Memory B cell (primary cell): ENCODE measurements at regions not wholly inside any gene's neighbourhood (a gene's known extent, or its start where the extent isn't known, plus 50 kb on each side); places are given as distances from the start of the nearest gene placed in this dataset.
A peak's percentile ranks its signal among the peaks of the same experiment; 100 is the strongest.

ENCODE experiments used
- ATAC-seq: fragments of 150-1000 bp; cut with Tn5 transposase; 2 replicates; pipeline ENCODE4 v1.10.0; 2021; ENCODE audit warnings: low read depth, mild to moderate bottlenecking, moderate library complexity
- DNase-seq, 2 donors: peaks; one replicate each; pipeline ENCODE4 v3.0.0; 2022; ENCODE audit warnings: low spot score in 2 of 2
- H3K27ac Mint-ChIP-seq: one replicate; pipeline ENCODE4 v1.8.0; 2022; ENCODE audit warnings: mild to moderate bottlenecking, moderate library complexity, mixed read lengths
- H3K27me3 Mint-ChIP-seq: one replicate; pipeline ENCODE4 v1.8.0; 2022; ENCODE audit warnings: mixed read lengths
- H3K36me3 Mint-ChIP-seq: one replicate; pipeline ENCODE4 v1.8.0; 2022; ENCODE audit warnings: mild to moderate bottlenecking, mixed read lengths
- H3K4me1 Mint-ChIP-seq: one replicate; pipeline ENCODE4 v1.8.0; 2022; ENCODE audit warnings: mixed read lengths
- H3K4me3 Mint-ChIP-seq: one replicate; pipeline ENCODE4 v1.8.0; 2022; ENCODE audit warnings: mild to moderate bottlenecking, moderate library complexity, mixed read lengths
- H3K9me3 Mint-ChIP-seq: one replicate; pipeline ENCODE4 v1.8.0; 2022; ENCODE audit warnings: mixed read lengths

- no peaks in the 10 kb centered on the region for H3K9me3 Mint-ChIP-seq
- ATAC-seq (no peak), DNase-seq (no peak)
- H3K27me3 Mint-ChIP-seq: no peaks in the 10 kb centered on the region
- H3K4me1 Mint-ChIP-seq: peaks cover 8% of the 10 kb centered on the region
- no peak overlapping the region for H3K27ac Mint-ChIP-seq
- peaks cover 19% of the 10 kb centered on the region for H3K36me3 Mint-ChIP-seq
- no peak overlapping the region for H3K4me3 Mint-ChIP-seq
Observed at GRCh38 chr13:73859841-73860240, 274.4 kb downstream of the KLF12 start.

GRCh38 chr13:73857106-73857505 is 277.1 kb downstream of the KLF12 start:
- Mint-ChIP-seq H3K27ac (peak overlapping the region; percentile 38), H3K4me3 (no peak overlapping the region), H3K9me3 (no peaks in the 10 kb centered on the region), H3K36me3 (peaks cover 23% of the 10 kb centered on the region), H3K27me3 (no peaks in the 10 kb centered on the region), H3K4me1 (peaks cover 11% of the 10 kb centered on the region)
- ATAC-seq (no peak), DNase-seq (no peak)

- H3K4me3 Mint-ChIP-seq: no peak overlapping the region
- ATAC-seq (no peak), DNase-seq (no peak)
- peaks cover 23% of the 10 kb centered on the region for H3K4me1 Mint-ChIP-seq
- H3K9me3 Mint-ChIP-seq: no peaks in the 10 kb centered on the region
- H3K27me3 Mint-ChIP-seq: no peaks in the 10 kb centered on the region
- peak overlapping the region; percentile 54 for H3K27ac Mint-ChIP-seq
- peaks cover 18% of the 10 kb centered on the region for H3K36me3 Mint-ChIP-seq
Observed at GRCh38 chr13:73851104-73851503, 283.1 kb downstream of the KLF12 start.

- peaks cover 18% of the 10 kb centered on the region for H3K36me3 Mint-ChIP-seq
- peak overlapping the region; percentile 54 for H3K27ac Mint-ChIP-seq
- H3K9me3 Mint-ChIP-seq: no peaks in the 10 kb centered on the region
- ATAC-seq (no peak), DNase-seq (no peak)
- H3K4me3 Mint-ChIP-seq: no peak overlapping the region
- peaks cover 23% of the 10 kb centered on the region for H3K4me1 Mint-ChIP-seq
- H3K27me3 Mint-ChIP-seq: no peaks in the 10 kb centered on the region
Observed at GRCh38 chr13:73850104-73850873, 283.9 kb downstream of the KLF12 start.

GRCh38 chr13:73849292-73849691 is 284.9 kb downstream of the KLF12 start:
- Mint-ChIP-seq H3K4me1 (peaks cover 20% of the 10 kb centered on the region), H3K4me3 (peak overlapping the region; percentile 2), H3K9me3 (no peaks in the 10 kb centered on the region), H3K36me3 (peaks cover 15% of the 10 kb centered on the region), H3K27ac (peak overlapping the region; percentile 29), H3K27me3 (no peaks in the 10 kb centered on the region)
- DNase-seq (peak in 1 of 2 donors; percentile 21), ATAC-seq (peak; percentile 61)

- Mint-ChIP-seq H3K9me3 (no peaks in the 10 kb centered on the region), H3K4me3 (no peak overlapping the region), H3K36me3 (peaks cover 19% of the 10 kb centered on the region), H3K27me3 (no peaks in the 10 kb centered on the region), H3K4me1 (peaks cover 19% of the 10 kb centered on the region), H3K27ac (no peak overlapping the region)
- ATAC-seq (no peak), DNase-seq (no peak)
Observed at GRCh38 chr13:73844986-73845385, 289.2 kb downstream of the KLF12 start.

GRCh38 chr13:73842626-73843025 is 291.6 kb downstream of the KLF12 start:
- Mint-ChIP-seq H3K9me3 (no peaks in the 10 kb centered on the region), H3K4me1 (peaks cover 19% of the 10 kb centered on the region), H3K4me3 (no peak overlapping the region), H3K36me3 (peaks cover 21% of the 10 kb centered on the region), H3K27me3 (no peaks in the 10 kb centered on the region), H3K27ac (no peak overlapping the region)
- DNase-seq (no peak), ATAC-seq (no peak)

- no peaks in the 10 kb centered on the region for H3K27me3 Mint-ChIP-seq
- no peaks in the 10 kb centered on the region for H3K9me3 Mint-ChIP-seq
- peaks cover 21% of the 10 kb centered on the region for H3K36me3 Mint-ChIP-seq
- no peak overlapping the region for H3K27ac Mint-ChIP-seq
- no peak overlapping the region for H3K4me3 Mint-ChIP-seq
- H3K4me1 Mint-ChIP-seq: peaks cover 19% of the 10 kb centered on the region
- ATAC-seq (no peak), DNase-seq (no peak)
Observed at GRCh38 chr13:73842184-73842583, 292.0 kb downstream of the KLF12 start.

GRCh38 chr13:73837147-73837546 is 297.1 kb downstream of the KLF12 start:
- Mint-ChIP-seq H3K9me3 (no peaks in the 10 kb centered on the region), H3K4me3 (no peak overlapping the region), H3K4me1 (peaks cover 25% of the 10 kb centered on the region), H3K27me3 (no peaks in the 10 kb centered on the region), H3K36me3 (peaks cover 12% of the 10 kb centered on the region), H3K27ac (peak overlapping the region; percentile 58)
- DNase-seq (no peak), ATAC-seq (no peak)

GRCh38 chr13:73835138-73835721 is 299.0 kb downstream of the KLF12 start:
- H3K4me3 Mint-ChIP-seq: no peak overlapping the region

GRCh38 chr13:73833325-73834070 is 300.7 kb downstream of the KLF12 start:
- Mint-ChIP-seq H3K4me3 (no peak overlapping the region), H3K27me3 (no peaks in the 10 kb centered on the region), H3K36me3 (peaks cover 3% of the 10 kb centered on the region)

More at GRCh38 chr13:73835138-73835721, 299.0 kb downstream of the KLF12 start:
- no peaks in the 10 kb centered on the region for H3K27me3 Mint-ChIP-seq
- peaks cover 6% of the 10 kb centered on the region for H3K36me3 Mint-ChIP-seq
- peaks cover 16% of the 10 kb centered on the region for H3K4me1 Mint-ChIP-seq
- no peaks in the 10 kb centered on the region for H3K9me3 Mint-ChIP-seq
- DNase-seq: peak in 1 of 2 donors; percentile 44
- no peak overlapping the region for H3K27ac Mint-ChIP-seq
- ATAC-seq: peak; percentile 62

GRCh38 chr13:73832825-73833224 is 301.4 kb downstream of the KLF12 start:
- no peaks in the 10 kb centered on the region for H3K27me3 Mint-ChIP-seq
- no peak for DNase-seq
- ATAC-seq: no peak
- H3K4me1 Mint-ChIP-seq: peaks cover 14% of the 10 kb centered on the region
- peaks cover 5% of the 10 kb centered on the region for H3K36me3 Mint-ChIP-seq
- H3K4me3 Mint-ChIP-seq: no peak overlapping the region
- H3K9me3 Mint-ChIP-seq: no peaks in the 10 kb centered on the region
- no peak overlapping the region for H3K27ac Mint-ChIP-seq

More at GRCh38 chr13:73833325-73834070, 300.7 kb downstream of the KLF12 start:
- Mint-ChIP-seq H3K27ac (no peak overlapping the region), H3K4me1 (peaks cover 13% of the 10 kb centered on the region), H3K9me3 (no peaks in the 10 kb centered on the region)
- ATAC-seq: no peak
- no peak for DNase-seq

- Mint-ChIP-seq H3K27me3 (no peaks in the 10 kb centered on the region), H3K9me3 (no peaks in the 10 kb centered on the region), H3K36me3 (peaks cover 5% of the 10 kb centered on the region), H3K27ac (peak overlapping the region; percentile 15), H3K4me1 (peaks cover 11% of the 10 kb centered on the region), H3K4me3 (no peak overlapping the region)
- ATAC-seq: no peak
- DNase-seq: no peak
Observed at GRCh38 chr13:73832128-73832588, 302.0 kb downstream of the KLF12 start.

GRCh38 chr13:73829416-73829815 is 304.8 kb downstream of the KLF12 start:
- DNase-seq (no peak), ATAC-seq (no peak)
- Mint-ChIP-seq H3K9me3 (no peaks in the 10 kb centered on the region), H3K4me1 (peaks cover 17% of the 10 kb centered on the region), H3K27me3 (no peaks in the 10 kb centered on the region), H3K27ac (no peak overlapping the region), H3K36me3 (peaks cover 11% of the 10 kb centered on the region), H3K4me3 (no peak overlapping the region)
